Adrenal gland (tissue), 9 donors: ENCODE measurements at regions not wholly inside any gene's neighbourhood (a gene's known extent, or its start where the extent isn't known, plus 50 kb on each side); places are given as distances from the start of the nearest gene placed in this dataset.

Source experiments
- DNase-seq, 7 donors: peaks; one replicate each; pipeline ENCODE4 v3.0.0-alpha.2; 2019 to 2020
- H3K27ac ChIP-seq, 5 donors: fragments of 200-600 bp; sonication (generic) in 4 of 5; 1 replicate in 3 of 5; 2 replicates in 2 of 5; pipeline versions ENCODE4 v1.5.1 to v1.8.0; 2016 to 2020; ENCODE audit warnings: mild to moderate bottlenecking in 1 of 5
- H3K27me3 ChIP-seq: fragments of 200-600 bp; 2 replicates; pipeline ENCODE4 v1.8.0; 2021
- H3K36me3 ChIP-seq, 2 donors: fragments of 200-600 bp; replicated peaks in 1 of 2; 1 replicate in 1 of 2; 2 replicates in 1 of 2; pipeline versions ENCODE4 v1.5.1 to v1.8.0; 2018 to 2022
- H3K4me1 ChIP-seq, 2 donors: fragments of 200-600 bp; replicated peaks in 1 of 2; 1 replicate in 1 of 2; 2 replicates in 1 of 2; pipeline versions ENCODE4 v1.5.1 to v1.8.0; 2018 to 2021
- H3K4me3 ChIP-seq, 4 donors: fragments of 200-600 bp; sonication (generic) in 3 of 4; one replicate each; pipeline ENCODE4 v1.5.1; 2016 to 2018
- H3K9me3 ChIP-seq, 3 donors: fragments of 200-600 bp; sonication (generic) in 1 of 3; replicated peaks in 1 of 3; 1 replicate in 2 of 3; 2 replicates in 1 of 3; pipeline versions ENCODE4 v1.5.1 to v1.8.0; 2016 to 2021
- CTCF ChIP-seq, 6 experiments: fragments of 450-650 bp in 4 of 6; fragments of 200-600 bp in 2 of 6; sonication (generic) in 1 of 6; IDR thresholded peaks; 1 replicate in 5 of 6; 2 replicates in 1 of 6; pipeline versions ENCODE4 v1.5.1 to v1.8.0; 2016 to 2021; ENCODE audit warnings: antibody characterized with exemption in 6 of 6, mild to moderate bottlenecking in 2 of 6, moderate library complexity in 1 of 6
- POLR2A ChIP-seq, 2 donors: fragments of 450-650 bp; IDR thresholded peaks; one replicate each; pipeline ENCODE4 v1.6.1; 2017; ENCODE audit warnings: antibody characterized with exemption in 2 of 2, mild to moderate bottlenecking in 2 of 2, moderate library complexity in 1 of 2
- WGBS, 4 donors: extraction: QIAGEN DNeasy Blood & Tissue Kit in 2 of 4; methylation state at CpG; one replicate each; pipeline versions ENCODE4 v1.1.5 to v1.1.7; 2013 to 2017; 5-methylcytosine and 5-hydroxymethylcytosine counted together
- intact Hi-C, 2 donors: fragments of 100-400 bp; cut with DNase I; formaldehyde crosslinking; loops; one replicate each; pipeline versions ENCODE4 v1.14.1 to v1.15.0; 2022 to 2023
- donor health status: healthy with polysubstance abuse.
- donor health status: Bipolar disorder and iron deficiency.
- donor health status: DM: yes; HTN: yes; CAD: no.
- donor health status: DM: no; HTN: no; CAD: no.
- donor health status: DM: no; HTN: no; CAD: no.

- no peaks in the 10 kb centered on the region for H3K27me3 ChIP-seq
- DNase-seq = no peak
- TF ChIP-seq CTCF (IDR thresholded peaks at IDR 0.05) (no peak), POLR2A (IDR thresholded peaks at IDR 0.05) (no peak)
- intact Hi-C loops = no loop called here
- H3K36me3 ChIP-seq = no peaks in the 10 kb centered on the region
- H3K4me3 ChIP-seq = no peak overlapping the region
- no peak overlapping the region for H3K27ac ChIP-seq
- H3K9me3 ChIP-seq = peaks cover 0 to 14% (median 0%) of the 10 kb centered on the region in 3 donors
- no peaks in the 10 kb centered on the region for H3K4me1 ChIP-seq
- 67 to 83% (median 74%) methylated on average over 3 of the region's 3 CpGs for WGBS, 4 donors
These were observed 422.6 kb downstream of the HTR1B start for GRCh38 chr6:77040568-77041195.

DNA sequence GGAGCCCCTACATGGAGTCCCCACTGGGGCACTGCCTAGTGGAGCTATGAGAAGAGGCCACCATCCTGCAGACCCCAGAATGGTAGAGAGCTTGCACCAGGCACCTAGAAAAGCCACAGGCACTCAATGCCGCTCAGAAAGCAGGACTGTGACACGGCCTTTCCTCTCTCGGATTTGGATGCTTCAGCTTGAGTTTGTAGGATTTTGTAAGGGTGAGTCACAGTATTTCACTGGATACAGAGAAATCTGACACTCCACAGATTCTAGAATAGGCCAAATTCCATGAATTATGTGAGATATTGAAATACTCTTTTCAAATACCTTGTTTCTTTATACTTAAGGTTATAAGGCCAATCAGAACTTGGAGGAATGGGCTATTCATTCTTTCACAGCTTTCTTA lies 424.5 kb downstream of the HTR1B start:
- Histone ChIP-seq H3K27me3 (no peaks in the 10 kb centered on the region), H3K36me3 (no peaks in the 10 kb centered on the region), H3K4me1 (no peaks in the 10 kb centered on the region), H3K4me3 (no peak overlapping the region), H3K9me3 (peaks cover 0 to 14% (median 0%) of the 10 kb centered on the region in 3 donors), H3K27ac (no peak overlapping the region)
- intact Hi-C loops = no loop called here
- no peak for DNase-seq
- no peak for TF ChIP-seq CTCF (IDR thresholded peaks at IDR 0.05)
- no peak for TF ChIP-seq POLR2A (IDR thresholded peaks at IDR 0.05)
- WGBS, 4 donors = 53 to 97% (median 85%) methylated on average over 3 of the region's 3 CpGs

GRCh38 chr6:77037439-77037838 lies 425.9 kb downstream of the HTR1B start:
- H3K4me3 ChIP-seq = no peak overlapping the region
- 96 to 100% (median 98%) methylated on average over 1 of the region's 1 CpG for WGBS, 4 donors
- no peaks in the 10 kb centered on the region for H3K27me3 ChIP-seq
- H3K4me1 ChIP-seq = no peaks in the 10 kb centered on the region
- intact Hi-C loops = no loop called here
- H3K27ac ChIP-seq = no peak overlapping the region
- H3K36me3 ChIP-seq = no peaks in the 10 kb centered on the region
- peaks cover 0 to 14% (median 0%) of the 10 kb centered on the region in 3 donors for H3K9me3 ChIP-seq
- DNase-seq = no peak
- TF ChIP-seq POLR2A (IDR thresholded peaks at IDR 0.05) (no peak), CTCF (IDR thresholded peaks at IDR 0.05) (no peak)

DNA sequence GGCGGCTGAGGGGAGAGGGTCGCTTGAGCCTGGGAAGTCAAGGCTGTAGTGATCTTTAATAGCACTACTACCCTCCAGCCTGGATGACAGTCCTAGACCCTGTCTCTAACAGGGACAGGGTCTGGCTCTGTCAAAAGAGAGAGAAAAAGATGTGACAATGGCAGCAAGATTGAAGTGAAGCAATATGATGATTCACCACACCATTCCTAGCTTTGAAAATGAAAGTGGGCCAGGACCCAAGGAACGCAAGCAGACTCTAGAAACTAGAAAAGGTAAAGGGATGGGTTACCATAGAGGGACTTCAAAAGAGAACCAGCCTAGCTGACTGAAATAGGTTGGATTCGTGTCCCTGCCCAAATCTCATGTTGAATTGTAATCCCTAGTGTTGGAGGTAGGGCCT lies 426.9 kb downstream of the HTR1B start:
- TF ChIP-seq CTCF (IDR thresholded peaks at IDR 0.05) = no peak
- DNase-seq = no peak
- no peaks in the 10 kb centered on the region for H3K4me1 ChIP-seq
- H3K9me3 ChIP-seq = peaks cover 0 to 14% (median 0%) of the 10 kb centered on the region in 3 donors
- no peaks in the 10 kb centered on the region for H3K27me3 ChIP-seq
- no peaks in the 10 kb centered on the region for H3K36me3 ChIP-seq
- H3K4me3 ChIP-seq = no peak overlapping the region
- WGBS, 4 donors = 74 to 95% (median 86%) methylated on average over 2 to 4 of the region's 4 CpGs
- H3K27ac ChIP-seq = no peak overlapping the region
- intact Hi-C loops = no loop called here
